ENCODE measurements at regions not wholly inside any gene's neighbourhood (a gene's known extent, or its start where the extent isn't known, plus 50 kb on each side); places are given as distances from the start of the nearest gene placed in this dataset.
"Not testable (repeated sequence)": the region's sequence is repeated elsewhere in the genome, so short reads cannot be mapped to it uniquely, and the experiment has no call there.

GRCh38 chr9:39550573-39550972 lies 195.1 kb downstream of the SPATA31A1 start:
- H3K36me3 Mint-ChIP-seq, H3K27me3 Mint-ChIP-seq, H3K9me3 Mint-ChIP-seq, H3K4me3 Mint-ChIP-seq, H3K4me1 Mint-ChIP-seq, H3K27ac Mint-ChIP-seq: not testable (repeated sequence)

GRCh38 chr9:39551544-39551943 lies 196.1 kb downstream of the SPATA31A1 start:
- H3K36me3 Mint-ChIP-seq, H3K27ac Mint-ChIP-seq, H3K27me3 Mint-ChIP-seq, H3K4me3 Mint-ChIP-seq, H3K4me1 Mint-ChIP-seq, H3K9me3 Mint-ChIP-seq: not testable (repeated sequence)

GRCh38 chr9:39552242-39552881 lies 196.9 kb downstream of the SPATA31A1 start:
- not testable (repeated sequence) for H3K4me1 Mint-ChIP-seq, H3K27me3 Mint-ChIP-seq, H3K9me3 Mint-ChIP-seq, H3K27ac Mint-ChIP-seq, H3K4me3 Mint-ChIP-seq, H3K36me3 Mint-ChIP-seq

- not testable (repeated sequence) for H3K36me3 Mint-ChIP-seq, H3K4me3 Mint-ChIP-seq, H3K4me1 Mint-ChIP-seq, H3K9me3 Mint-ChIP-seq, H3K27ac Mint-ChIP-seq, H3K27me3 Mint-ChIP-seq
Observed at GRCh38 chr9:39554352-39554751, 198.9 kb downstream of the SPATA31A1 start.

GRCh38 chr9:39559384-39559783 lies 203.9 kb downstream of the SPATA31A1 start:
- not testable (repeated sequence) for H3K27ac Mint-ChIP-seq, H3K4me1 Mint-ChIP-seq, H3K36me3 Mint-ChIP-seq, H3K4me3 Mint-ChIP-seq, H3K9me3 Mint-ChIP-seq, H3K27me3 Mint-ChIP-seq

- not testable (repeated sequence) for H3K9me3 Mint-ChIP-seq, H3K4me1 Mint-ChIP-seq, H3K27ac Mint-ChIP-seq, H3K27me3 Mint-ChIP-seq, H3K36me3 Mint-ChIP-seq, H3K4me3 Mint-ChIP-seq
Observed at GRCh38 chr9:39566782-39567181, 211.3 kb downstream of the SPATA31A1 start.

- not testable (repeated sequence) for H3K4me3 Mint-ChIP-seq, H3K9me3 Mint-ChIP-seq, H3K27ac Mint-ChIP-seq, H3K27me3 Mint-ChIP-seq, H3K36me3 Mint-ChIP-seq, H3K4me1 Mint-ChIP-seq
Observed at GRCh38 chr9:39567396-39567795, 211.9 kb downstream of the SPATA31A1 start.

- not testable (repeated sequence) for H3K36me3 Mint-ChIP-seq, H3K27ac Mint-ChIP-seq, H3K27me3 Mint-ChIP-seq, H3K9me3 Mint-ChIP-seq, H3K4me3 Mint-ChIP-seq, H3K4me1 Mint-ChIP-seq
Observed at GRCh38 chr9:39568900-39569299, 213.4 kb downstream of the SPATA31A1 start.

- H3K27ac Mint-ChIP-seq, H3K36me3 Mint-ChIP-seq, H3K4me1 Mint-ChIP-seq, H3K4me3 Mint-ChIP-seq, H3K9me3 Mint-ChIP-seq, H3K27me3 Mint-ChIP-seq: not testable (repeated sequence)
Observed at GRCh38 chr9:39573024-39574022, 217.9 kb downstream of the SPATA31A1 start.

GRCh38 chr9:39579000-39579399 lies 223.5 kb downstream of the SPATA31A1 start:
- H3K36me3 Mint-ChIP-seq, H3K4me1 Mint-ChIP-seq, H3K4me3 Mint-ChIP-seq, H3K9me3 Mint-ChIP-seq, H3K27me3 Mint-ChIP-seq, H3K27ac Mint-ChIP-seq: not testable (repeated sequence)

- not testable (repeated sequence) for H3K36me3 Mint-ChIP-seq, H3K27me3 Mint-ChIP-seq
Observed at GRCh38 chr9:39581296-39581695, 225.8 kb downstream of the SPATA31A1 start.

GRCh38 chr9:39582677-39583412 lies 227.4 kb downstream of the SPATA31A1 start:
- H3K27me3 Mint-ChIP-seq, H3K4me3 Mint-ChIP-seq, H3K27ac Mint-ChIP-seq, H3K4me1 Mint-ChIP-seq, H3K36me3 Mint-ChIP-seq, H3K9me3 Mint-ChIP-seq: not testable (repeated sequence)

More at GRCh38 chr9:39581296-39581695, 225.8 kb downstream of the SPATA31A1 start:
- not testable (repeated sequence) for H3K4me1 Mint-ChIP-seq, H3K9me3 Mint-ChIP-seq, H3K4me3 Mint-ChIP-seq, H3K27ac Mint-ChIP-seq

- not testable (repeated sequence) for H3K4me1 Mint-ChIP-seq, H3K9me3 Mint-ChIP-seq, H3K4me3 Mint-ChIP-seq, H3K27me3 Mint-ChIP-seq, H3K27ac Mint-ChIP-seq, H3K36me3 Mint-ChIP-seq
Observed at GRCh38 chr9:39583413-39583747, 227.9 kb downstream of the SPATA31A1 start.

GRCh38 chr9:39585233-39585632 lies 229.8 kb downstream of the SPATA31A1 start:
- H3K4me3 Mint-ChIP-seq, H3K4me1 Mint-ChIP-seq, H3K27me3 Mint-ChIP-seq, H3K9me3 Mint-ChIP-seq, H3K27ac Mint-ChIP-seq, H3K36me3 Mint-ChIP-seq: not testable (repeated sequence)

GRCh38 chr9:39587844-39588499 lies 232.5 kb downstream of the SPATA31A1 start:
- Mint-ChIP-seq H3K36me3 (peaks cover 3% of the 10 kb centered on the region), H3K27ac (no peak overlapping the region), H3K4me3 (no peak overlapping the region), H3K4me1 (peaks cover 0 to 2% (median 0%) of the 10 kb centered on the region in 3 donors), H3K9me3 (no peaks in the 10 kb centered on the region), H3K27me3 (no peaks in the 10 kb centered on the region)
